GM12878 (cell line): ENCODE measurements at regions not wholly inside any gene's neighbourhood (a gene's known extent, or its start where the extent isn't known, plus 50 kb on each side); places are given as distances from the start of the nearest gene placed in this dataset.

ENCODE experiments used
- ATAC-seq: fragments of 200-7000 bp; cut with Tn5 transposase; 3 replicates; pipeline ENCODE4 v1.9.1; 2020; ENCODE audit warnings: mild to moderate bottlenecking, moderate library complexity
- BruUV-seq: library from RNA; stranded (reverse); fragments of 400-500 nt; replicated peaks from 2 replicates; lab custom pipeline; 2021; lab: Mats Ljungman, UMichigan
- CTCF ChIA-PET: fragments of 300-600 bp; sonication (Branson Sonifier 250); formaldehyde crosslinking; extraction: SDS; loops from one replicate; lab custom pipeline; 2021; ENCODE audit warnings: inconsistent platforms; lab: Yijun Ruan, JAX
- POLR2A ChIA-PET: fragments of 350-600 bp; formaldehyde crosslinking; extraction: SDS; loops from one replicate; lab custom pipeline; 2021; ENCODE audit warnings: inconsistent platforms; lab: Charles Lee
- RAD21 ChIA-PET: fragments of 300-600 bp; sonication (Branson Sonifier 250); formaldehyde crosslinking; loops from one replicate; lab custom pipeline; 2023; ENCODE audit warnings: antibody characterized with exemption; ENCODE audit not compliant: unreplicated experiment; lab: Charles Lee
- SMC1A ChIA-PET: fragments of 300-600 bp; sonication (Branson Sonifier 250); formaldehyde crosslinking; loops from one replicate; lab custom pipeline; 2023; ENCODE audit not compliant: unreplicated experiment, uncharacterized antibody; lab: Charles Lee
- DNase-seq: peaks from one replicate; pipeline ENCODE4 v3.0.0-alpha.2; 2011; ENCODE audit warnings: low read depth, low spot score
- FAIRE-seq: peaks from 3 replicates; lab custom pipeline; 2011; peaks lifted over from hg19 to GRCh38; lab: Jason Lieb, UNC
- H2AFZ ChIP-seq: 2 replicates; pipeline ENCODE4 v1.6.0; 2011; ENCODE audit warnings: low read depth, low read length, control low read depth; ENCODE audit not compliant: control insufficient read depth
- H3K27ac ChIP-seq: 2 replicates; pipeline ENCODE4 v1.5.1; 2011; ENCODE audit warnings: control low read depth; ENCODE audit not compliant: control insufficient read depth, insufficient read depth
- H3K27me3 ChIP-seq, 2 experiments: replicated peaks in 1 of 2; 2 replicates each; pipeline versions ENCODE4 v1.6.0 to v1.6.1; 2011; ENCODE audit warnings: low read length in 1 of 2; ENCODE audit not compliant: control insufficient read depth in 2 of 2, insufficient read depth in 2 of 2
- H3K36me3 ChIP-seq, 2 experiments: 2 replicates each; pipeline ENCODE4 v1.5.1; 2011; ENCODE audit warnings: low read length in 1 of 2; ENCODE audit not compliant: control insufficient read depth in 2 of 2, insufficient read depth in 2 of 2
- H3K4me1 ChIP-seq: 2 replicates; pipeline ENCODE4 v1.6.1; 2011; ENCODE audit warnings: mild to moderate bottlenecking, low read length, moderate library complexity, mixed read lengths; ENCODE audit not compliant: control insufficient read depth, insufficient read depth
- H3K4me2 ChIP-seq: 2 replicates; pipeline ENCODE4 v1.6.0; 2011; ENCODE audit warnings: control low read depth; ENCODE audit not compliant: control insufficient read depth, insufficient read depth
- H3K4me3 ChIP-seq: fragments of 200-600 bp; sonication (generic); 2 replicates; pipeline ENCODE4 v1.5.1; 2016
- H3K79me2 ChIP-seq: 2 replicates; pipeline ENCODE4 v1.6.0; 2011; ENCODE audit warnings: low read length; ENCODE audit not compliant: control insufficient read depth, insufficient read depth
- H3K9ac ChIP-seq: 2 replicates; pipeline ENCODE4 v1.8.0; 2011; ENCODE audit warnings: low read length, control low read depth, mixed read lengths; ENCODE audit not compliant: control insufficient read depth, insufficient read depth
- H3K9me3 ChIP-seq: replicated peaks from 3 replicates; pipeline ENCODE4 v1.5.1; 2011; ENCODE audit warnings: mild to moderate bottlenecking, low read length; ENCODE audit not compliant: control insufficient read depth, insufficient read depth
- H4K20me1 ChIP-seq: 2 replicates; pipeline ENCODE4 v1.6.0; 2011; ENCODE audit not compliant: control insufficient read depth, insufficient read depth
- CBFB ChIP-seq: IDR thresholded peaks from 2 replicates; pipeline ENCODE4 v1.6.1; 2016; ENCODE audit warnings: antibody characterized with exemption, low read depth
- CHD1 ChIP-seq: IDR thresholded peaks from 2 replicates; pipeline ENCODE4 v1.6.1; 2012; ENCODE audit warnings: low read depth, low read length, improper control_type of control experiment
- ESRRA ChIP-seq: IDR thresholded peaks from 2 replicates; pipeline ENCODE4 v1.6.1; 2012; ENCODE audit warnings: mild to moderate bottlenecking, low read length, improper control_type of control experiment
- JUND ChIP-seq: IDR thresholded peaks from 2 replicates; pipeline ENCODE4 v1.6.1; 2012; ENCODE audit warnings: low read depth, mild to moderate bottlenecking, low read length, improper control_type of control experiment, moderate library complexity
- KAT2A ChIP-seq: conservative IDR thresholded peaks from 2 replicates; pipeline ENCODE4 v1.6.1; 2011; ENCODE audit warnings: low read depth, low read length; ENCODE audit not compliant: control insufficient read depth
- MAX ChIP-seq: IDR thresholded peaks from 2 replicates; pipeline ENCODE4 v1.6.1; 2012; ENCODE audit warnings: low read depth, low read length, improper control_type of control experiment
- MTA3 ChIP-seq: IDR thresholded peaks from 2 replicates; pipeline ENCODE4 v1.6.1; 2012; ENCODE audit warnings: low read length, inconsistent platforms, borderline replicate concordance
- PBX3 ChIP-seq: IDR thresholded peaks from 2 replicates; pipeline ENCODE4 v1.6.1; 2011; ENCODE audit warnings: mild to moderate bottlenecking, low read depth, low read length, moderate library complexity; ENCODE audit not compliant: insufficient replicate concordance
- RFX5 ChIP-seq: IDR thresholded peaks from 2 replicates; pipeline ENCODE4 v1.6.1; 2011; ENCODE audit warnings: low read depth, low read length, improper control_type of control experiment
- SREBF1 ChIP-seq: IDR thresholded peaks from 2 replicates; pipeline ENCODE4 v1.6.1; 2012; ENCODE audit warnings: mild to moderate bottlenecking, low read length
- ZNF24 ChIP-seq: fragments of 450-650 bp; IDR thresholded peaks from 2 replicates; pipeline ENCODE4 v1.6.1; 2017; ENCODE audit warnings: antibody characterized with exemption, mild to moderate bottlenecking
- ZNF687 ChIP-seq: fragments of 450-650 bp; IDR thresholded peaks from 2 replicates; pipeline ENCODE4 v1.6.1; 2017; ENCODE audit warnings: mild to moderate bottlenecking, moderate library complexity
- WGBS: methylation state at CpG from one replicate; pipeline ENCODE4 v1.1.6; 2016; ENCODE audit warnings: low lambda C conversion rate; ENCODE audit not compliant: insufficient replicate concordance, insufficient coverage; ENCODE audit errors: missing lambda C conversion rate; 5-methylcytosine and 5-hydroxymethylcytosine counted together
- in situ Hi-C: fragments of 300-500 bp; cut with MboI; formaldehyde crosslinking; loops from 9 replicates; pipeline ENCODE4 v1.14.3; 2018; ENCODE audit warnings: mixed read lengths
- intact Hi-C: fragments of 100-400 bp; cut with micrococcal nuclease; formaldehyde crosslinking; loops from one replicate; pipeline ENCODE4 v1.14.2; 2022; ENCODE audit not compliant: unreplicated experiment

DNA sequence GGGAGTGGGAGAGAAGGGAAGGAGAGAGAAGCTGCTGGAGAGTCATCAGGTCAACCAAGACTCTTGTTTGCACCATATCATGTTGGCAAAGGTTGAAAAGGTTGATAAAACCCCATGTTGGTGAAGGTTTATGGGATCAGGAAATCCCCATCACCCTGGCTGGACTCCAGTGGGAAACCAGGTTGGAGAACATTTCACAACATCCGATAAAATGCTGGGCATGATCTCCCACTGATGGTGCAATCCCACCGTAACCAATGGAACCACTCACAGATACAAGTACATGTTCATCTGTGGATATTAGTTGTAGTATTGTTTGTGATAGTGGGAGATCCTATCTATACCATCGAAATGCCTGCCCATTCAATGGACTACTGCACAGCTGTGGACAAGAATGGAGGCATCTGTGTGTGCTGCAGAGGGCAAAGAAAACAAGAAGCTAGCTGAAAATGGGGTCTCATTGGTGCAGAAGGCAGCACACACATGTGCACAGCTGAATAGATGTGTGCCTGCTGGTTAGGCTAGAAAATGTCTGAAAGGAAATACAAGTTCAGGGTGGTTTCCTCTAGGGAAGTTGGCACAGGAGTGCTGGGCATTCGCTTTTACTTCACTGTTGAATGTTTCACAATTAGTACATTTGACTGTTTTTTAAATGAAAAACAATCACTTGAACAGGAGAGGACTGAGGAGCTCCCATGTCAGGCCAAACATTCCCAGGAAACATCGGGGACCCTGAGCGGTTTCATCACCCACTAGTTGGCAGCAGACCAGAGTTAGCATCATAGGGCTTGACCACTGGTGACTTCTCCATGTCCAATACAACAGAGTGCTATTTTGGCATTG, 80.4 kb upstream of the MGMT start:
- no peaks in the 10 kb centered on the region for H4K20me1 ChIP-seq
- no peak overlapping the region for H3K4me2 ChIP-seq
- H3K27ac ChIP-seq: no peak overlapping the region
- H3K36me3 ChIP-seq: no peaks in the 10 kb centered on the region
- ChIA-PET CTCF (no interaction called here), POLR2A (no interaction called here), SMC1A (no interaction called here), RAD21 (no interaction called here)
- in situ Hi-C loops: no loop called here
- no peak overlapping the region for H3K9ac ChIP-seq
- TF ChIP-seq CBFB: no peak
- no peak for TF ChIP-seq JUND
- no peak for TF ChIP-seq MAX
- TF ChIP-seq PBX3: no peak
- H3K4me1 ChIP-seq: no peaks in the 10 kb centered on the region
- H3K79me2 ChIP-seq: no peaks in the 10 kb centered on the region
- no peak overlapping the region for H3K4me3 ChIP-seq
- no peak overlapping the region for H2AFZ ChIP-seq
- no peaks in the 10 kb centered on the region for H3K27me3 ChIP-seq
- 42% methylated on average over 6 of the region's 6 CpGs for WGBS
- no peak for FAIRE-seq
- intact Hi-C loops: no loop called here
- H3K9me3 ChIP-seq: no peaks in the 10 kb centered on the region
- no peak for ATAC-seq
- no TSS peak for BruUV-seq
- no peak for DNase-seq

DNA sequence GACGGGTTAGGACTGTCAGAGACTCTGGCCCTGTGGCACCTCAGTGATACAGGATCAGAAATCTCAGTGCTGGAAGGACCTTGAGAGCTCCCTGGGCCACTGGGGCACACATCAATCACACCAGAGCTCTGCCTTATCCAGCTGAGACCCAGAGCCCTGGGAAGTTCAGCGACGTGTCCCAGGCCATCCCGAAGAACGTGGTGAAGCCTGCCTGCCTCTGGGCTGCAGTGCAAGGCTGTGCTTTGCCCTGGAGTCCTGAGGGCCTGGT, 79.8 kb upstream of the MGMT start:
- Histone ChIP-seq H3K9ac (no peak overlapping the region), H3K9me3 (no peaks in the 10 kb centered on the region), H3K27me3 (no peaks in the 10 kb centered on the region), H3K4me2 (no peak overlapping the region)
- RAD21 ChIA-PET: no interaction called here
- FAIRE-seq: no peak
- TF ChIP-seq CHD1: no peak
- no peak for TF ChIP-seq ZNF24
- no peak for TF ChIP-seq ESRRA
- TF ChIP-seq RFX5: no peak
- no peak for TF ChIP-seq MTA3
- TF ChIP-seq SREBF1: no peak
- no peak for TF ChIP-seq ZNF687
- no peak for TF ChIP-seq KAT2A
- TF ChIP-seq, all 136 proteins: peak for 0
- 44% methylated on average over 5 of the region's 5 CpGs for WGBS
- no TSS peak for BruUV-seq
- no peak overlapping the region for H3K4me3 ChIP-seq
- CTCF ChIA-PET: no interaction called here
- no peaks in the 10 kb centered on the region for H3K79me2 ChIP-seq
- ATAC-seq: no peak
- H3K27ac ChIP-seq: no peak overlapping the region
- no peaks in the 10 kb centered on the region for H4K20me1 ChIP-seq
- H3K4me1 ChIP-seq: no peaks in the 10 kb centered on the region
- intact Hi-C loops (no loop called here), in situ Hi-C loops (no loop called here)
- SMC1A ChIA-PET: no interaction called here
- H3K36me3 ChIP-seq: no peaks in the 10 kb centered on the region
- POLR2A ChIA-PET: no interaction called here
- no peak for DNase-seq
- H2AFZ ChIP-seq: no peak overlapping the region
